Liver (tissue), 3 donors: ENCODE measurements at regions not wholly inside any gene's neighbourhood (a gene's known extent, or its start where the extent isn't known, plus 50 kb on each side); places are given as distances from the start of the nearest gene placed in this dataset.

Experiments used
- ATF3 ChIP-seq: IDR thresholded peaks from 2 replicates; pipeline ENCODE4 v1.6.1; 2016; ENCODE audit warnings: antibody characterized with exemption
- CTCF ChIP-seq: fragments of 150-350 bp; IDR thresholded peaks from 2 replicates; pipeline ENCODE4 v1.5.1; 2017; ENCODE audit warnings: improper control_type of control experiment, low read depth, low read length; ENCODE audit not compliant: missing input control
- EGR1 ChIP-seq, 2 donors: IDR thresholded peaks; 2 replicates each; pipeline ENCODE4 v1.6.1; 2016 to 2018; ENCODE audit warnings: antibody characterized with exemption in 2 of 2, low read depth in 2 of 2
- GABPA ChIP-seq, 2 donors: IDR thresholded peaks in 1 of 2; conservative IDR thresholded peaks in 1 of 2; 2 replicates each; pipeline ENCODE4 v1.6.1; 2016; ENCODE audit warnings: antibody characterized with exemption in 2 of 2, mild to moderate bottlenecking in 1 of 2, moderate library complexity in 1 of 2
- HNF4A ChIP-seq, 2 donors: conservative IDR thresholded peaks; 2 replicates each; pipeline ENCODE4 v1.6.1; 2016; ENCODE audit warnings: antibody characterized with exemption in 2 of 2, mild to moderate bottlenecking in 2 of 2
- JUND ChIP-seq, 2 donors: IDR thresholded peaks; 2 replicates each; pipeline ENCODE4 v1.6.1; 2016; ENCODE audit warnings: antibody characterized with exemption in 2 of 2
- NR2F2 ChIP-seq: IDR thresholded peaks from 2 replicates; pipeline ENCODE4 v1.6.1; 2016; ENCODE audit warnings: antibody characterized with exemption
- REST ChIP-seq: IDR thresholded peaks from 2 replicates; pipeline ENCODE4 v1.6.1; 2016; ENCODE audit warnings: antibody characterized with exemption, mild to moderate bottlenecking
- RXRA ChIP-seq, 2 donors: IDR thresholded peaks; 2 replicates each; pipeline ENCODE4 v1.6.1; 2017 to 2018; ENCODE audit warnings: antibody characterized with exemption in 2 of 2, mild to moderate bottlenecking in 1 of 2
- SP1 ChIP-seq: IDR thresholded peaks from 2 replicates; pipeline ENCODE4 v1.6.1; 2018; ENCODE audit warnings: antibody characterized with exemption, mild to moderate bottlenecking
- TAF1 ChIP-seq: conservative IDR thresholded peaks from 2 replicates; pipeline ENCODE4 v1.6.1; 2016; ENCODE audit warnings: antibody characterized with exemption, mild to moderate bottlenecking
- YY1 ChIP-seq: IDR thresholded peaks from 2 replicates; pipeline ENCODE4 v1.6.1; 2016; ENCODE audit warnings: antibody characterized with exemption, mild to moderate bottlenecking
- ZBTB33 ChIP-seq: IDR thresholded peaks from 2 replicates; pipeline ENCODE4 v1.6.1; 2016; ENCODE audit warnings: antibody characterized with exemption
- donor health status: healthy.
- donor health status: healthy.

GRCh38 chr14:58813745-58814144 lies 176.0 kb downstream of the DACT1 start:
- TF ChIP-seq CTCF (no peak), SP1 (no peak), EGR1 (IDR thresholded peaks at IDR 0.05; ENCODE audit: low read depth in 2 of 2) (no peak), REST (no peak), JUND (IDR thresholded peaks at IDR 0.05) (no peak), ATF3 (no peak), YY1 (no peak), GABPA (IDR thresholded peaks at IDR 0.05 in 1 of 2, conservative IDR thresholded peaks at IDR 0.05 in 1 of 2) (no peak), NR2F2 (no peak), RXRA (IDR thresholded peaks at IDR 0.05) (no peak), ZBTB33 (no peak), HNF4A (conservative IDR thresholded peaks at IDR 0.05) (no peak), TAF1 (no peak)
